RWPE2 (cell line): ENCODE measurements at regions not wholly inside any gene's neighbourhood (a gene's known extent, or its start where the extent isn't known, plus 50 kb on each side); places are given as distances from the start of the nearest gene placed in this dataset.

Experiments used
- ATAC-seq: fragments of 200-7000 bp; cut with Tn5 transposase; 3 replicates; pipeline ENCODE4 v1.9.1; 2021; ENCODE audit warnings: low read depth
- DNase-seq: peaks from one replicate; pipeline ENCODE4 v3.0.0-alpha.2; 2020; ENCODE audit warnings: low spot score
- H3K27ac ChIP-seq: fragments of 450-650 bp; 2 replicates; pipeline ENCODE4 v1.5.1; 2017; ENCODE audit warnings: mild to moderate bottlenecking; ENCODE audit not compliant: poor library complexity, severe bottlenecking
- H3K27me3 ChIP-seq: fragments of 250-450 bp; sonication (Bioruptor Pico); 2 replicates; pipeline ENCODE4 v1.5.1; 2021; ENCODE audit warnings: mild to moderate bottlenecking, moderate library complexity; ENCODE audit not compliant: insufficient read depth, poor library complexity, severe bottlenecking
- H3K36me3 ChIP-seq: fragments of 250-450 bp; sonication (Bioruptor Pico); 2 replicates; pipeline ENCODE4 v1.5.1; 2020; ENCODE audit warnings: low read depth, mild to moderate bottlenecking, moderate library complexity
- H3K4me1 ChIP-seq: fragments of 250-450 bp; sonication (Bioruptor Pico); 2 replicates; pipeline ENCODE4 v1.5.1; 2021; ENCODE audit warnings: mild to moderate bottlenecking, moderate library complexity; ENCODE audit not compliant: insufficient read depth, poor library complexity, severe bottlenecking
- H3K4me3 ChIP-seq: fragments of 250-450 bp; sonication (Bioruptor Pico); 2 replicates; pipeline ENCODE4 v1.5.1; 2021; ENCODE audit warnings: mild to moderate bottlenecking, moderate library complexity; ENCODE audit not compliant: severe bottlenecking
- H3K9me3 ChIP-seq: fragments of 250-450 bp; sonication (Bioruptor Pico); 2 replicates; pipeline ENCODE4 v1.5.1; 2021; ENCODE audit warnings: mild to moderate bottlenecking, moderate library complexity; ENCODE audit not compliant: severe bottlenecking
- CTCF ChIP-seq: fragments of 450-650 bp; IDR thresholded peaks from one replicate; pipeline ENCODE4 v1.5.1; 2017; ENCODE audit warnings: mild to moderate bottlenecking, moderate library complexity; ENCODE audit not compliant: poor library complexity, severe bottlenecking

- H3K9me3 ChIP-seq: no peaks in the 10 kb centered on the region
- TF ChIP-seq CTCF: no peak
- H3K36me3 ChIP-seq: no peaks in the 10 kb centered on the region
- H3K27me3 ChIP-seq: no peaks in the 10 kb centered on the region
- peak overlapping the region; percentile 95 for H3K27ac ChIP-seq
- DNase-seq: no peak
- peak; percentile 73 for ATAC-seq
- peaks cover 35% of the 10 kb centered on the region for H3K4me1 ChIP-seq
- H3K4me3 ChIP-seq: no peak overlapping the region
Measured at GRCh38 chr17:56681561-56682266, 88.2 kb downstream of the NOG start.

- DNase-seq (no peak), ATAC-seq (no peak)
- H3K4me3 ChIP-seq: no peak overlapping the region
- no peaks in the 10 kb centered on the region for H3K36me3 ChIP-seq
- no peaks in the 10 kb centered on the region for H3K4me1 ChIP-seq
- H3K9me3 ChIP-seq: no peaks in the 10 kb centered on the region
- no peak for TF ChIP-seq CTCF
- no peak overlapping the region for H3K27ac ChIP-seq
- H3K27me3 ChIP-seq: no peaks in the 10 kb centered on the region
Measured at GRCh38 chr17:56688151-56688550, 94.7 kb downstream of the NOG start.

GRCh38 chr17:56690441-56691291, 97.2 kb downstream of the NOG start:
- no peak for TF ChIP-seq CTCF
- no peak for DNase-seq
- ATAC-seq: no peak
- Histone ChIP-seq H3K27me3 (no peaks in the 10 kb centered on the region), H3K36me3 (no peaks in the 10 kb centered on the region), H3K27ac (no peak overlapping the region), H3K4me3 (no peak overlapping the region), H3K4me1 (no peaks in the 10 kb centered on the region), H3K9me3 (no peaks in the 10 kb centered on the region)

GRCh38 chr17:56694825-56695224, 101.3 kb downstream of the NOG start:
- Histone ChIP-seq H3K9me3 (no peaks in the 10 kb centered on the region), H3K27ac (no peak overlapping the region), H3K36me3 (no peaks in the 10 kb centered on the region), H3K4me3 (no peak overlapping the region), H3K27me3 (no peaks in the 10 kb centered on the region), H3K4me1 (peaks cover 13% of the 10 kb centered on the region)
- no peak for TF ChIP-seq CTCF
- ATAC-seq: no peak
- no peak for DNase-seq

DNA sequence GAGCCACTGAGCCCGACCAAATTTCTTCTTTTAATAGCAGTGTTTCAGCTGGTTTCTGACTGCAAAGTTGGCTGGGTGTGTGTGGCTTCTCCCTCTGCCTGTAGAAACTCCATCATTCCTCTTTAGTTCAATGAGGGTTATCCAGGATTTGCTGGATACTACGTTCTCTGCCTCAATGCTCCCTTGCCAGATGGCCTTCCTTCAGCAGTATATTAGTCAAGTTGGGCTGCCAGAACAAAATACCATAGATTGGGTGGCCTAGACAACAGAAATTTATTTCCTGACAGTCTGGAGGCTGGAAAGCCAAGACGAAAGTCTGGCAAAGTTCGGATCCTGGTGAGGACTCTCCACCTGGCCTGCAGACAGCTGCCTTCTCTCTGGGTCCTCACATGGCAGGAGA, 103.7 kb downstream of the NOG start:
- no peak for DNase-seq
- ATAC-seq: no peak
- TF ChIP-seq CTCF: no peak

More for the DNA sequence above, 103.7 kb downstream of the NOG start:
- Histone ChIP-seq H3K27me3 (no peaks in the 10 kb centered on the region), H3K36me3 (no peaks in the 10 kb centered on the region), H3K4me3 (no peak overlapping the region), H3K9me3 (no peaks in the 10 kb centered on the region), H3K4me1 (peaks cover 17% of the 10 kb centered on the region), H3K27ac (peak overlapping the region; percentile 98)
